ENCODE measurements at regions not wholly inside any gene's neighbourhood (a gene's known extent, or its start where the extent isn't known, plus 50 kb on each side); places are given as distances from the start of the nearest gene placed in this dataset.

- no peak overlapping the region for H3K27ac Mint-ChIP-seq
- H3K4me1 Mint-ChIP-seq: no peaks in the 10 kb centered on the region
- DNase-seq (ENCODE audit: low spot score in 2 of 2): no peak
- no peak overlapping the region for H3K4me3 Mint-ChIP-seq
- H3K9me3 Mint-ChIP-seq: peaks cover 12% of the 10 kb centered on the region
- ATAC-seq (ENCODE audit: low read depth): no peak
- H3K27me3 Mint-ChIP-seq: peaks cover 4% of the 10 kb centered on the region
- no peaks in the 10 kb centered on the region for H3K36me3 Mint-ChIP-seq
Measured at GRCh38 chr2:65960953-65961352, 474.0 kb upstream of the MEIS1 start.

- no peak overlapping the region for H3K27ac Mint-ChIP-seq
- ATAC-seq (ENCODE audit: low read depth) (no peak), DNase-seq (ENCODE audit: low spot score in 2 of 2) (no peak)
- no peak overlapping the region for H3K4me3 Mint-ChIP-seq
- no peaks in the 10 kb centered on the region for H3K36me3 Mint-ChIP-seq
- peaks cover 4% of the 10 kb centered on the region for H3K27me3 Mint-ChIP-seq
- H3K9me3 Mint-ChIP-seq: peaks cover 12% of the 10 kb centered on the region
- no peaks in the 10 kb centered on the region for H3K4me1 Mint-ChIP-seq
Measured at GRCh38 chr2:65957886-65958285, 477.0 kb upstream of the MEIS1 start.

DNA sequence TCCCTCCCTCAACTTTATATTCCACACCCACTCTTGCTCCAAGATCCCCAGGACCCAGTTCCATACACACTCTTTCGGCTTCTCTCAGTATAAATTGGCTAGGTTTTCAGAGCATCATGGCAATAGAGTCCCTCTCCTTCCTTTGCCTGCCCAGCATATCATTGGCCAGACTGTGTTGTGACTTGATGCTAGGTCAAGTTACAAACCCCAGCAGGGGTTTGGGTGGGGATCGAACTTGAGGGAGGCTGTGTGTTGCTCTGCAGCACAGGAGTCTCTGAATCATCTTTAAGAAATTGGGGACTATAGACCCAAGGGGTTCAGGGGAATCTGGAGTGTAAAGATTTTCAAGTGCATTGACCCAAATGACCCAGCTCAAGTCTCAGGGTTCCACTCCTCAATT lies 477.5 kb upstream of the MEIS1 start:
- Mint-ChIP-seq H3K9me3 (peaks cover 8% of the 10 kb centered on the region), H3K4me3 (no peak overlapping the region), H3K27ac (no peak overlapping the region), H3K4me1 (no peaks in the 10 kb centered on the region), H3K36me3 (no peaks in the 10 kb centered on the region), H3K27me3 (peaks cover 4% of the 10 kb centered on the region)
- DNase-seq (ENCODE audit: low spot score in 2 of 2): no peak
- ATAC-seq (ENCODE audit: low read depth): no peak

DNA sequence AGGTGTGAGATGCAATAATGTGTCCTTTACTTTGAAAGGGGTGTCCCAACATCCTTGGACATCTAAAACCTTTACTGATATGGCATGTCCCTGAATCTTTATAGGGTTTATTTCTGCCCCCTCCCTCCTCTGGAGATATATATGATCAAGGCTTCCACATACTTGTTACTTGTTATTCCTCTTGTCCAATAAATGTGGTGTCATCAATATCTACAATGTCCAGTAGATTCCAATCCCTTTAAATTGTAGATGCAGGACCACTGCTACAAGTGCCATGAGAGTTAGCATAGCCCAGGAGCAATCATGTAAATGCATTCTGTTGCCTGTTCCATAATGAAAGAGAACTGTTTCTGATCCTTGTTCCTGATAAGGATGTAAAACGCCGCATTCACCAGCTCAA lies 479.7 kb upstream of the MEIS1 start:
- Mint-ChIP-seq H3K36me3 (no peaks in the 10 kb centered on the region), H3K27ac (no peak overlapping the region), H3K4me3 (no peak overlapping the region), H3K27me3 (peaks cover 4% of the 10 kb centered on the region), H3K4me1 (no peaks in the 10 kb centered on the region), H3K9me3 (peaks cover 4% of the 10 kb centered on the region)
- ATAC-seq (ENCODE audit: low read depth) (no peak), DNase-seq (ENCODE audit: low spot score in 2 of 2) (no peak)

- ATAC-seq (ENCODE audit: low read depth): no peak
- DNase-seq (ENCODE audit: low spot score in 2 of 2): no peak
- Mint-ChIP-seq H3K4me1 (no peaks in the 10 kb centered on the region), H3K4me3 (no peak overlapping the region), H3K36me3 (no peaks in the 10 kb centered on the region), H3K27me3 (peaks cover 4% of the 10 kb centered on the region), H3K27ac (no peak overlapping the region), H3K9me3 (peaks cover 4% of the 10 kb centered on the region)
Measured at GRCh38 chr2:65952966-65953761, 481.8 kb upstream of the MEIS1 start.

GRCh38 chr2:65944213-65944612 lies 490.7 kb upstream of the MEIS1 start:
- no peaks in the 10 kb centered on the region for H3K27me3 Mint-ChIP-seq
- peaks cover 2% of the 10 kb centered on the region for H3K36me3 Mint-ChIP-seq
- no peak overlapping the region for H3K27ac Mint-ChIP-seq
- ATAC-seq (ENCODE audit: low read depth): no peak
- no peak overlapping the region for H3K4me3 Mint-ChIP-seq
- peaks cover 5% of the 10 kb centered on the region for H3K9me3 Mint-ChIP-seq
- DNase-seq (ENCODE audit: low spot score in 2 of 2): no peak
- no peaks in the 10 kb centered on the region for H3K4me1 Mint-ChIP-seq

DNA sequence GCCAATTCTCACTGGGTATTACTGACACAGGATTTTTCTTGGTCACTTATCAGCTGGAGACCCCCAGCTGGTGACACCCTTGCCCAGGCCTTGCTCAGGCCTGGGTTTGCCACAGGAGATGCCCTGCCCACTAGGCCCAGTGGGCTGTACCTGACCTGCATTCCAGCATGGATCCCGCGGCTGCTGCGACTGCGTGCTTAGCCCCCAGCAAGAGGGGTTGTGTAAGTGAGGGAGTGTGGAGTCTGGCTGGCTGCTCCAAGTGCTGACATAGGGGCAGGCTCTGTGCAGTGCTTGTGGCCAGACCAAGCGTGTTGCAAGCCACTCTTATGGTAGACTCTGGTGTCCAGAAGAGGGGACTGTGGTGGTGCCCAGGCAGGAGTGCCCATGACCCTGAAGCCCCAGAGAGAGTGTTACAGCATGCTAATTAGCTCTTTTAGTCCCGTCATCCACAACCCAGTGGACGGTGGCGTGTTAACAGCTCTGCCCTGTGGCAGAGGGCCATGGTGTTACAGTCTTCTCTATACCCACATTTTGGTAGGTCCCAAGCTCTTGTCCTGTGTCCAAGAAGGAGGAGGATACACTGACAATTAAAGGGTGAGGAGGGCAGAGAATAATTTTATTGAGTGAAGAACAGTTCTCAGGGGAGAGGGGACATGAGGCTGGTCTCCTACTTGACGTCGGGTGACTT lies 491.7 kb upstream of the MEIS1 start:
- DNase-seq (ENCODE audit: low spot score in 2 of 2) (no peak), ATAC-seq (ENCODE audit: low read depth) (no peak)
- H3K4me3 Mint-ChIP-seq: no peak overlapping the region
- H3K27me3 Mint-ChIP-seq: no peaks in the 10 kb centered on the region
- no peaks in the 10 kb centered on the region for H3K4me1 Mint-ChIP-seq
- peaks cover 2% of the 10 kb centered on the region for H3K36me3 Mint-ChIP-seq
- peaks cover 5% of the 10 kb centered on the region for H3K9me3 Mint-ChIP-seq
- no peak overlapping the region for H3K27ac Mint-ChIP-seq

DNA sequence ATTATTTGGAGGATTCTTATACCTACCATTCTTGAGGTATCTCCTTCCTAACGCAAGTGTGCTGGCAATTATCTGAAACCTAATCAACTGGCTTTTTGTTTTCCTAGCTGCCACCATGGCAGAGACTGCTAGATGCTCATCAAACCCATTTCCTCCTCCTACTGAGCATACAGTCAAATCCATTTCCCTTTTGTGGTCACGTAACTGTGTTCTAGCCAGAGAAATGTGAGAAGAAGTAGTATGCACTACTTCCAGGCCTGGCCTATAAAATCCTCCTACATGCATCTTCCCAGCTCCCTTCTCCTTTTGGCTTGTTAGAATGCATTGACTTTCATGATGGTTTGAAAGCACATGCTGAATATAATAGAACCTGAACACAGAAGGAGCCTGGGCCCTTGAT lies 494.1 kb upstream of the MEIS1 start:
- peaks cover 2% of the 10 kb centered on the region for H3K36me3 Mint-ChIP-seq
- DNase-seq (ENCODE audit: low spot score in 2 of 2) (no peak), ATAC-seq (ENCODE audit: low read depth) (no peak)
- H3K4me3 Mint-ChIP-seq: no peak overlapping the region
- no peaks in the 10 kb centered on the region for H3K4me1 Mint-ChIP-seq
- H3K9me3 Mint-ChIP-seq: peaks cover 5% of the 10 kb centered on the region
- no peak overlapping the region for H3K27ac Mint-ChIP-seq
- no peaks in the 10 kb centered on the region for H3K27me3 Mint-ChIP-seq

DNA sequence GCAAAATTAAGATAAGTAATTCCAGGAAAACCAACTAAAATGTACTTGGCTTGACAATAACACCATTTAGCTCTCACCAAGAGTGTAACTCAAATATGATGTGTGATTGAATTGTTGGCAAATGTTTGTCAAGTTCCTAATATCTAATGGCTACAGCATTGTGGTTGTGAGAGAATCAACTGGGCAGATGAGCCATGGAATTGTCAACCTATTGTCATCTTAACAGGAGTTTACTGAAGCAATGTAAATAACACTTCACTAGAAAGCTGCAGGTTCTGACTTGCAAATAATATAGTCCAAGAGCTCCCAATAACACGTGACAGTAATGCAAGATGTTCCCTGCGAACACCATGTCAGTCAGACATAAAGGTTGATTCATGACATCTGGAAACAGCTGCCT lies 495.2 kb upstream of the MEIS1 start:
- H3K27me3 Mint-ChIP-seq: no peaks in the 10 kb centered on the region
- H3K27ac Mint-ChIP-seq: no peak overlapping the region
- H3K4me3 Mint-ChIP-seq: no peak overlapping the region
- DNase-seq (ENCODE audit: low spot score in 2 of 2) (no peak), ATAC-seq (ENCODE audit: low read depth) (no peak)
- H3K9me3 Mint-ChIP-seq: peaks cover 5% of the 10 kb centered on the region
- peaks cover 2% of the 10 kb centered on the region for H3K36me3 Mint-ChIP-seq
- H3K4me1 Mint-ChIP-seq: no peaks in the 10 kb centered on the region

DNA sequence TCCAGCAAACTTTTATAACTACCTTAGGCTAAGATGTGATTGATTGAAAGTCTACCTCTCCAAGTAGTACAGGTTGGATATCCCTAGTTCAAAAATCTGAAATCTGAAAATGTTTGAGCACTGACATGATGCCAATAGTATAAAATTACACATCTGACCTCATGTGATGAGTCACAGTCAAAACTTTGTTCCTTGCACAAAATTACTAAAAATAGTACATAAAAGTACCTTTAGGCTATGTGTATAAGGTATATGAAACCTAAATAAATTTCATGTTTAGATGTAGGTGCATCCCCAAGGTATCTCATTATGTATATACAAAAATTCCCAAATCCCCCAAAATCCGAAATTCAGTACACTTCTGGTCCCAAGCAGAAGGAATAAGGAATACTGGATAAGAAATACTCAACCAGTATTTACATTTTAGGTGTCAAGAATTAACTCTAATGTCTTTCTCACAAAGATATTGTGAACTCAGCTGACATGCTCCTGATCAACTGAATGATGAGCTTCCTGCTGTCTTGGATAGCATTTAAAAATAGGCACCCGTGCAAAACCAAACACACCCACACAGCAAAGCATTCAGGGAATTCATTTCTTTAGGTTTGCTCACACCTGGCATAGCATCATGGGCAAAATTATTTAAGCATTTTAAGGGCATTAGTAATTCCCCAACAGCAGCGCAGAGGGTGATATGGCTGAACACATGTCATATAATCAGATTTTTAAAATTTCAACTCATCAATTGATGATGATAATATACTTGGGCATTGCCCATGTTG lies 497.4 kb upstream of the MEIS1 start:
- Mint-ChIP-seq H3K4me3 (no peak overlapping the region), H3K4me1 (no peaks in the 10 kb centered on the region), H3K9me3 (no peaks in the 10 kb centered on the region), H3K27ac (no peak overlapping the region), H3K27me3 (peaks cover 11% of the 10 kb centered on the region), H3K36me3 (no peaks in the 10 kb centered on the region)
- DNase-seq (ENCODE audit: low spot score in 2 of 2) (no peak), ATAC-seq (ENCODE audit: low read depth) (no peak)

- DNase-seq (ENCODE audit: low spot score in 2 of 2) (no peak), ATAC-seq (ENCODE audit: low read depth) (no peak)
- Mint-ChIP-seq H3K27me3 (peaks cover 13% of the 10 kb centered on the region), H3K9me3 (no peaks in the 10 kb centered on the region), H3K27ac (no peak overlapping the region), H3K36me3 (no peaks in the 10 kb centered on the region), H3K4me3 (no peak overlapping the region), H3K4me1 (no peaks in the 10 kb centered on the region)
Measured at GRCh38 chr2:65934992-65935629, 499.8 kb upstream of the MEIS1 start.

DNA sequence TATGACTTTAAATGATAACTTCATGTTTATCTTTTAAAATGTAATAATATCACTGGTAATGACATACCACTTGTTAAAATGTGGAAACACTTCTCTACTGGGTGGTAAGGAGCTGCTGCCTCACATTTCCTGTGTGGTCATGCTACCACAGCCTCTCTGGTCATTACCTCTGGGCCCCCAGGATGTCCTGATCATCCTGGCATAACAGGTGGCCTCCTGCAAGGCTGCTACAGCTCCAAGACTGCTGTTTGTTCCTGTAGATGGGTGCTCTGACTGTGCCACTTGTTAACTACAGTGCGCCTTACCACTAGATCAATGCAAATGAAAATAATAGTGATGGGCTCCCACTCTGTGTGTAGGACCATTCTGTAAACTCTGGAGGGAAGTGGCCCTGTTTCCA lies 500.2 kb upstream of the SPRED2 start:
- Mint-ChIP-seq H3K27ac (no peak overlapping the region), H3K4me1 (no peaks in the 10 kb centered on the region), H3K36me3 (no peaks in the 10 kb centered on the region), H3K4me3 (no peak overlapping the region), H3K27me3 (peaks cover 13% of the 10 kb centered on the region), H3K9me3 (peaks cover 1% of the 10 kb centered on the region)
- ATAC-seq (ENCODE audit: low read depth) (no peak), DNase-seq (ENCODE audit: low spot score in 2 of 2) (no peak)

- peaks cover 13% of the 10 kb centered on the region for H3K27me3 Mint-ChIP-seq
- no peaks in the 10 kb centered on the region for H3K4me1 Mint-ChIP-seq
- H3K27ac Mint-ChIP-seq: no peak overlapping the region
Measured at GRCh38 chr2:65931056-65931455, 498.7 kb upstream of the SPRED2 start.

DNA sequence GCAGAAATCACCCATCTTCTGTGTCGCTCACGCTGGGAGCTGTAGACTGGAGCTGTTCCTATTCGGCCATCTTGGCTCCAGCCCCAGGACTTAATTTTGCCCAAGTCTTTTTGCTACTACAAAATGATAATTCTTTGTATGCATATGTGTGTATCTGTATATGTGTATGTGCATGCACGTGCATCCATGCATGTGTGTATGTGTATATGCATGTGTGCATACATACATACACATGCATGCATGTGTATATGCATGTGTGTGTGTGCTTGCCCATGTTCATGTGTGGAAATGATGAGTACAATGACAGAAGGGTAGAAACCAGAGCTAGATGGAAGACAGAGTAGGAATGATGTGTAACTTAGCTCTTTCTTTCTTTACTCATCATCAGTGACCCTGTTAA lies 497.9 kb upstream of the SPRED2 start:
- H3K27ac Mint-ChIP-seq: no peak overlapping the region
- H3K9me3 Mint-ChIP-seq: peaks cover 1% of the 10 kb centered on the region
- peaks cover 13% of the 10 kb centered on the region for H3K27me3 Mint-ChIP-seq
- no peak overlapping the region for H3K4me3 Mint-ChIP-seq
- ATAC-seq (ENCODE audit: low read depth): no peak
- no peaks in the 10 kb centered on the region for H3K36me3 Mint-ChIP-seq
- no peak for DNase-seq (ENCODE audit: low spot score in 2 of 2)
- no peaks in the 10 kb centered on the region for H3K4me1 Mint-ChIP-seq

More at GRCh38 chr2:65931056-65931455, 498.7 kb upstream of the SPRED2 start:
- ATAC-seq (ENCODE audit: low read depth): no peak
- Mint-ChIP-seq H3K4me3 (no peak overlapping the region), H3K36me3 (no peaks in the 10 kb centered on the region), H3K9me3 (peaks cover 1% of the 10 kb centered on the region)
- DNase-seq (ENCODE audit: low spot score in 2 of 2): no peak
